Activated gamma-delta T cell (primary cell): ENCODE measurements at regions not wholly inside any gene's neighbourhood (a gene's known extent, or its start where the extent isn't known, plus 50 kb on each side); places are given as distances from the start of the nearest gene placed in this dataset.
A peak's percentile ranks its signal among the peaks of the same experiment; 100 is the strongest.
"Not testable (repeated sequence)": the region's sequence is repeated elsewhere in the genome, so short reads cannot be mapped to it uniquely, and the experiment has no call there.

Experiments
- DNase-seq: peaks from one replicate; lab custom pipeline; 2025; lab: John Stamatoyannopoulos, UW

GRCh38 chr5:29161399-29162291, 2031.8 kb upstream of the CDH6 start:
- DNase-seq: no peak

GRCh38 chr5:29157975-29158374, 2035.5 kb upstream of the CDH6 start:
- no peak for DNase-seq

- no peak for DNase-seq
Observed at GRCh38 chr5:29150840-29151239, 2042.6 kb upstream of the CDH6 start.

- DNase-seq: no peak
Observed at GRCh38 chr5:29148581-29148980, 2044.9 kb upstream of the CDH6 start.

GRCh38 chr5:29148073-29148472, 2045.4 kb upstream of the CDH6 start:
- no peak for DNase-seq

GRCh38 chr5:29143266-29143665, 2050.2 kb upstream of the CDH6 start:
- no peak for DNase-seq

GRCh38 chr5:29134418-29134817, 2059.1 kb upstream of the CDH6 start:
- no peak for DNase-seq

GRCh38 chr5:29131285-29131684, 2062.2 kb upstream of the CDH6 start:
- DNase-seq: no peak

GRCh38 chr5:29130786-29131185, 2062.7 kb upstream of the CDH6 start:
- no peak for DNase-seq

GRCh38 chr5:29127524-29128156, 2065.8 kb upstream of the CDH6 start:
- DNase-seq: peak; percentile 9

GRCh38 chr5:29126462-29126861, 2067.0 kb upstream of the CDH6 start:
- DNase-seq: not testable (repeated sequence)

GRCh38 chr5:29122306-29122705, 2071.2 kb upstream of the CDH6 start:
- no peak for DNase-seq

- DNase-seq: no peak
Observed at GRCh38 chr5:29114331-29114768, 2076.0 kb upstream of the CDH9 start.

- DNase-seq: no peak
Observed at GRCh38 chr5:29113516-29113915, 2075.1 kb upstream of the CDH9 start.

GRCh38 chr5:29099585-29099984, 2061.2 kb upstream of the CDH9 start:
- DNase-seq: no peak

GRCh38 chr5:29089591-29090130, 2051.3 kb upstream of the CDH9 start:
- no peak for DNase-seq

GRCh38 chr5:29085142-29085541, 2046.8 kb upstream of the CDH9 start:
- no peak for DNase-seq

GRCh38 chr5:29079771-29080170, 2041.4 kb upstream of the CDH9 start:
- no peak for DNase-seq

- no peak for DNase-seq
Observed at GRCh38 chr5:29077451-29077850, 2039.1 kb upstream of the CDH9 start.

GRCh38 chr5:29069104-29069402, 2030.7 kb upstream of the CDH9 start:
- DNase-seq: no peak

- DNase-seq: no peak
Observed at GRCh38 chr5:29061381-29061780, 2023.0 kb upstream of the CDH9 start.

- DNase-seq: no peak
Observed at GRCh38 chr5:29054694-29055093, 2016.3 kb upstream of the CDH9 start.

GRCh38 chr5:29054282-29054681, 2015.9 kb upstream of the CDH9 start:
- no peak for DNase-seq
